HepG2 (cell line): ENCODE measurements at regions not wholly inside any gene's neighbourhood (a gene's known extent, or its start where the extent isn't known, plus 50 kb on each side); places are given as distances from the start of the nearest gene placed in this dataset.
A peak's percentile ranks its signal among the peaks of the same experiment; 100 is the strongest.

ENCODE experiments used
- ATAC-seq: fragments of 200-7000 bp; cut with Tn5 transposase; 3 replicates; pipeline ENCODE4 v1.9.1; 2020; ENCODE audit warnings: mild to moderate bottlenecking, moderate library complexity
- BruUV-seq: library from RNA; stranded (reverse); fragments of 400-500 nt; replicated peaks from 2 replicates; lab custom pipeline; 2021; lab: Mats Ljungman, UMichigan
- CTCF ChIA-PET: fragments of 300-600 bp; formaldehyde crosslinking; extraction: SDS; loops from one replicate; lab custom pipeline; 2021; ENCODE audit warnings: low total read pairs, inconsistent platforms, low intra/inter-chr PET ratio; lab: Yijun Ruan, JAX
- POLR2A ChIA-PET: fragments of 350-600 bp; sonication (Branson Sonifier 250); formaldehyde crosslinking; loops from one replicate; lab custom pipeline; 2020; ENCODE audit warnings: antibody characterized with exemption, inconsistent platforms; lab: Yijun Ruan, JAX
- DNase-seq: peaks from one replicate; pipeline ENCODE4 v3.0.0-alpha.2; 2015; ENCODE audit warnings: low spot score
- FAIRE-seq: peaks from 3 replicates; lab custom pipeline; 2011; peaks lifted over from hg19 to GRCh38; lab: Jason Lieb, UNC
- H2AFZ ChIP-seq: one replicate; pipeline ENCODE4 v1.6.1; 2011; ENCODE audit warnings: low read length, inconsistent platforms
- H3K27ac ChIP-seq: fragments of 300-600 bp; 3 replicates; pipeline ENCODE4 v1.8.0; 2011; ENCODE audit warnings: mixed run types, mild to moderate bottlenecking, mixed read lengths, low read length, inconsistent platforms; ENCODE audit not compliant: insufficient read depth; ENCODE audit errors: extremely low read length
- H3K27me3 ChIP-seq, 2 experiments: fragments of 200-600 bp in 1 of 2; 2 replicates in 1 of 2; 3 replicates in 1 of 2; pipeline versions ENCODE4 v1.6.0 to v1.8.0; 2011; ENCODE audit warnings: low read length in 2 of 2, mild to moderate bottlenecking in 2 of 2, moderate library complexity in 2 of 2, inconsistent platforms in 1 of 2; ENCODE audit not compliant: insufficient read depth in 2 of 2, control insufficient read depth in 1 of 2
- H3K36me3 ChIP-seq, 2 experiments: fragments of 200-600 bp in 1 of 2; replicated peaks in 1 of 2; 2 replicates in 1 of 2; 3 replicates in 1 of 2; pipeline versions ENCODE4 v1.5.1 to v1.8.0; 2011; ENCODE audit warnings: low read length in 2 of 2, inconsistent platforms in 1 of 2; ENCODE audit not compliant: insufficient read depth in 2 of 2, control insufficient read depth in 1 of 2
- H3K4me1 ChIP-seq: 2 replicates; pipeline ENCODE4 v1.5.1; 2012; ENCODE audit warnings: low read length, inconsistent platforms; ENCODE audit not compliant: insufficient read depth
- H3K4me2 ChIP-seq: 2 replicates; pipeline ENCODE4 v1.6.0; 2011; ENCODE audit warnings: low read depth, low read length, inconsistent platforms
- H3K4me3 ChIP-seq, 3 experiments: fragments of 200-600 bp in 1 of 3; sonication (generic), shearing (Covaris generic) in 1 of 3; replicated peaks in 1 of 3; 2 replicates each; pipeline ENCODE4 v1.5.1; 2011 to 2016; ENCODE audit warnings: low read length in 3 of 3, inconsistent platforms in 2 of 3, low read depth in 2 of 3, mild to moderate bottlenecking in 2 of 3, control low read depth in 1 of 3, mixed read lengths in 1 of 3; ENCODE audit not compliant: insufficient read depth in 1 of 3
- H3K79me2 ChIP-seq: one replicate; pipeline ENCODE4 v1.6.1; 2011; ENCODE audit warnings: low read length, inconsistent platforms; ENCODE audit not compliant: insufficient read depth
- H3K9ac ChIP-seq: 2 replicates; pipeline ENCODE4 v1.6.0; 2011; ENCODE audit warnings: mild to moderate bottlenecking, low read depth, low read length, inconsistent platforms; ENCODE audit not compliant: insufficient read depth
- H3K9me3 ChIP-seq: 2 replicates; pipeline ENCODE4 v1.5.1; 2012; ENCODE audit warnings: mild to moderate bottlenecking, low read length
- H4K20me1 ChIP-seq: 2 replicates; pipeline ENCODE4 v1.6.0; 2011; ENCODE audit warnings: inconsistent platforms, mild to moderate bottlenecking, low read length, moderate library complexity; ENCODE audit not compliant: insufficient read depth
- AHDC1 ChIP-seq: sonication (generic); formaldehyde crosslinking; IDR thresholded peaks from 2 replicates; pipeline ENCODE4 v1.5.1; 2020; ENCODE audit warnings: mild to moderate bottlenecking, missing genetic modification reagents, borderline replicate concordance
- BCL6 ChIP-seq: IDR thresholded peaks from 2 replicates; pipeline ENCODE4 v1.6.1; 2016; ENCODE audit warnings: missing genetic modification reagents, missing compliant biosample characterization
- DNMT1 ChIP-seq: sonication (generic); formaldehyde crosslinking; IDR thresholded peaks from 2 replicates; pipeline ENCODE4 v1.5.1; 2020; ENCODE audit warnings: mild to moderate bottlenecking, missing genetic modification reagents
- KLF11 ChIP-seq: IDR thresholded peaks from 2 replicates; pipeline ENCODE4 v1.6.1; 2016; ENCODE audit warnings: missing compliant biosample characterization
- KLF9 ChIP-seq: IDR thresholded peaks from 2 replicates; pipeline ENCODE4 v1.6.1; 2016; ENCODE audit warnings: low read depth
- MAFF ChIP-seq: IDR thresholded peaks from 2 replicates; pipeline ENCODE4 v1.6.1; 2011; ENCODE audit warnings: low read depth, low read length, improper control_type of control experiment
- MAFK ChIP-seq, 2 experiments: IDR thresholded peaks in 1 of 2; conservative IDR thresholded peaks in 1 of 2; 2 replicates each; pipeline ENCODE4 v1.6.1; 2011; ENCODE audit warnings: improper control_type of control experiment in 2 of 2, low read length in 2 of 2
- NFE2 ChIP-seq: sonication (generic); formaldehyde crosslinking; IDR thresholded peaks from 2 replicates; pipeline ENCODE4 v1.4.0; 2020; ENCODE audit warnings: missing genetic modification reagents
- TEAD3 ChIP-seq: optimal IDR thresholded peaks from 2 replicates; pipeline ENCODE3; 2016; ENCODE audit warnings: borderline replicate concordance
- THAP11 ChIP-seq: IDR thresholded peaks from 2 replicates; pipeline ENCODE4 v1.6.1; 2016; ENCODE audit warnings: missing biosample characterization, missing genetic modification reagents
- ZMAT5 ChIP-seq: sonication (generic); formaldehyde crosslinking; IDR thresholded peaks from 2 replicates; pipeline ENCODE4 v1.5.0; 2020; ENCODE audit warnings: mild to moderate bottlenecking, low read depth, missing genetic modification reagents, borderline replicate concordance
- ZNF460 ChIP-seq: sonication (generic); formaldehyde crosslinking; IDR thresholded peaks from 2 replicates; pipeline ENCODE4 v1.5.1; 2020; ENCODE audit warnings: missing genetic modification reagents, mild to moderate bottlenecking, borderline replicate concordance
- ZNF576 ChIP-seq: sonication (generic); formaldehyde crosslinking; IDR thresholded peaks from 2 replicates; pipeline ENCODE4 v1.4.0; 2020; ENCODE audit warnings: mild to moderate bottlenecking, missing genetic modification reagents
- ZNF788 ChIP-seq: sonication (generic); formaldehyde crosslinking; IDR thresholded peaks from 2 replicates; pipeline ENCODE4 v1.5.0; 2020; ENCODE audit warnings: mild to moderate bottlenecking, missing genetic modification reagents, borderline replicate concordance
- WGBS: methylation state at CpG from one replicate; pipeline ENCODE4 v1.1.6; 2017; ENCODE audit warnings: low lambda C conversion rate; 5-methylcytosine and 5-hydroxymethylcytosine counted together
- in situ Hi-C: cut with HindIII; loops from 2 replicates; pipeline ENCODE4 v1.10.0; 2017; ENCODE audit warnings: low pct_unique_long_range_greater_than_20kb; ENCODE audit not compliant: extremely low pct_ligation_motif_present
- intact Hi-C: fragments of 100-400 bp; cut with micrococcal nuclease; formaldehyde crosslinking; loops from one replicate; pipeline ENCODE4 v1.10.0; 2022; ENCODE audit not compliant: unreplicated experiment

GRCh38 chr5:93226202-93226735 is 354.8 kb downstream of the NR2F1-AS1 start:
- CTCF ChIA-PET = no interaction called here
- Histone ChIP-seq H2AFZ (no peak overlapping the region), H3K4me3 (no peak overlapping the region), H3K36me3 (no peaks in the 10 kb centered on the region), H3K27me3 (peaks cover 0 to 1% of the 10 kb centered on the region in 2 experiments; a peak in 2 of 5 replicates), H3K9ac (no peak overlapping the region), H3K79me2 (no peaks in the 10 kb centered on the region), H3K4me1 (peaks cover 9% of the 10 kb centered on the region; the same call in 1 of the 2 replicates), H3K9me3 (no peaks in the 10 kb centered on the region), H4K20me1 (no peaks in the 10 kb centered on the region), H3K27ac (no peak overlapping the region), H3K4me2 (no peak overlapping the region)
- intact Hi-C loops = no loop called here
- DNase-seq = no peak
- no peak for TF ChIP-seq TEAD3 (CRISPR knock-in tag)
- peak; percentile 51; the same call in 1 of the 2 replicates for TF ChIP-seq MAFF
- TF ChIP-seq MAFK (conservative IDR thresholded peaks at IDR 0.05 in 1 of 2, IDR thresholded peaks at IDR 0.05 in 1 of 2; ENCODE audit: low read length in 2 of 2) = peak; percentile 65 to 71
- 11% methylated on average over 1 of the region's 1 CpG for WGBS
- POLR2A ChIA-PET = no interaction called here
- no TSS peak for BruUV-seq
- ATAC-seq = no peak
- in situ Hi-C loops = no loop called here
- no peak for FAIRE-seq

GRCh38 chr5:93225748-93226147 is 355.3 kb downstream of the NR2F1-AS1 start:
- no peak overlapping the region for H2AFZ ChIP-seq
- no peak for DNase-seq
- FAIRE-seq = no peak
- H3K4me3 ChIP-seq = no peak overlapping the region
- H3K79me2 ChIP-seq = no peaks in the 10 kb centered on the region
- peaks cover 0 to 1% of the 10 kb centered on the region in 2 experiments; a peak in 2 of 5 replicates for H3K27me3 ChIP-seq
- ATAC-seq = no peak
- H3K4me2 ChIP-seq = no peak overlapping the region
- peaks cover 9% of the 10 kb centered on the region; the same call in 1 of the 2 replicates for H3K4me1 ChIP-seq
- H3K9ac ChIP-seq = no peak overlapping the region
- ChIA-PET CTCF (no interaction called here), POLR2A (no interaction called here)
- no TSS peak for BruUV-seq
- 9% methylated on average over 1 of the region's 1 CpG for WGBS
- in situ Hi-C loops = no loop called here
- no peaks in the 10 kb centered on the region for H4K20me1 ChIP-seq
- H3K9me3 ChIP-seq = no peaks in the 10 kb centered on the region
- intact Hi-C loops = no loop called here
- H3K36me3 ChIP-seq = no peaks in the 10 kb centered on the region
- no peak overlapping the region for H3K27ac ChIP-seq
- TF ChIP-seq DNMT1 (CRISPR knock-in tag) = no peak
- TF ChIP-seq ZNF788 (CRISPR knock-in tag) = no peak
- no peak for TF ChIP-seq KLF11 (CRISPR knock-in tag)
- TF ChIP-seq NFE2 (CRISPR knock-in tag) = no peak
- no peak for TF ChIP-seq ZNF460 (CRISPR knock-in tag)
- TF ChIP-seq AHDC1 (CRISPR knock-in tag) = no peak
- TF ChIP-seq BCL6 (CRISPR knock-in tag) = no peak
- no peak for TF ChIP-seq KLF9 (CRISPR knock-in tag)
- TF ChIP-seq ZNF576 (CRISPR knock-in tag) = no peak
- no peak for TF ChIP-seq ZMAT5
- TF ChIP-seq THAP11 (CRISPR knock-in tag) = no peak
